ENCODE measurements at regions not wholly inside any gene's neighbourhood (a gene's known extent, or its start where the extent isn't known, plus 50 kb on each side); places are given as distances from the start of the nearest gene placed in this dataset.

- no peak for TF ChIP-seq ZFX (IDR thresholded peaks at IDR 0.05; ENCODE audit: borderline replicate concordance)
- TF ChIP-seq, protein P1, sequence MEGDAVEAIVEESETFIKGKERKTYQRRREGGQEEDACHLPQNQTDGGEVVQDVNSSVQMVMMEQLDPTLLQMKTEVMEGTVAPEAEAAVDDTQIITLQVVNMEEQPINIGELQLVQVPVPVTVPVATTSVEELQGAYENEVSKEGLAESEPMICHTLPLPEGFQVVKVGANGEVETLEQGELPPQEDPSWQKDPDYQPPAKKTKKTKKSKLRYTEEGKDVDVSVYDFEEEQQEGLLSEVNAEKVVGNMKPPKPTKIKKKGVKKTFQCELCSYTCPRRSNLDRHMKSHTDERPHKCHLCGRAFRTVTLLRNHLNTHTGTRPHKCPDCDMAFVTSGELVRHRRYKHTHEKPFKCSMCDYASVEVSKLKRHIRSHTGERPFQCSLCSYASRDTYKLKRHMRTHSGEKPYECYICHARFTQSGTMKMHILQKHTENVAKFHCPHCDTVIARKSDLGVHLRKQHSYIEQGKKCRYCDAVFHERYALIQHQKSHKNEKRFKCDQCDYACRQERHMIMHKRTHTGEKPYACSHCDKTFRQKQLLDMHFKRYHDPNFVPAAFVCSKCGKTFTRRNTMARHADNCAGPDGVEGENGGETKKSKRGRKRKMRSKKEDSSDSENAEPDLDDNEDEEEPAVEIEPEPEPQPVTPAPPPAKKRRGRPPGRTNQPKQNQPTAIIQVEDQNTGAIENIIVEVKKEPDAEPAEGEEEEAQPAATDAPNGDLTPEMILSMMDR (IDR thresholded peaks at IDR 0.05) = no peak
- no peak overlapping the region for H3K27ac ChIP-seq
These were observed 274.4 kb downstream of the BLID start for GRCh38 chr11:121841487-121842191.

DNA sequence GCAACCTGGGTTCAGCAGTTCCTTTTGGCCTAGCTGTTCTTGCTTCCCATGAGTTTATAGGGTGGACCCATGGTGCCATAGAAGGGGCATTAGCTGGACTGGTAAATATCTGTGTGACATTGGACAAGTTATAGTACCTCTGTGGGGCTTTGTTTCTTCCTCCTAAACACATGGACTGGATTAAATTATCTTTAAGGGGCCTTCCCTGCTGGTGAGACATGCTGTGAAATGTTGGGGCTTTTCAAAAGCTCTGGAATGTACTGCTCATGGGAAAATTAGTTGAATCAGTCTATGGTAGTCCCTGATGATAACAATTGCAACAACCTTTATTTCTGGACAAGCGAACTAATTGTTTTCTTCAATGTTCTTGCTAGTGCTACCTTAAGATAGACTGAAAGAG lies 276.2 kb downstream of the BLID start:
- H3K27ac ChIP-seq = no peak overlapping the region
- TF ChIP-seq ZFX (IDR thresholded peaks at IDR 0.05; ENCODE audit: borderline replicate concordance) = no peak
- TF ChIP-seq, protein P1 (IDR thresholded peaks at IDR 0.05) = no peak

DNA sequence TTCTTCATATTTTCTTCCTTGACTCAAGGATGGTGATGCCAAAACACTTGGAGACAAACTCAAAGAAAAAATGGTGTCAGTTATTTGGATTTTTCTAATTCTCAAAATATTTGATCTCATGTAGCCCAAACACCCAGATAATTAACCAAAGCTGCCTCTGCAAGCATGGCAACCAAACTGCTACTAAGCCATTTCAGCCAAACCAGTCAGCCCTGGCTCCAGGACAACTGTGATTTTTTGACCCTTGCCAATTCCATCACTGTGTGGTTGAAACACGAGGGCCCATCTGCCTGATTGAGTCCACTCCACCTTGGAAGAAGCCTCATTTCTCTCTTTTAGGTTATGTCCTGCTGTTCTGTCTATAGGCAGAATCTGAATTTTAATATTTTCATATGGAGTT lies 277.4 kb downstream of the BLID start:
- no peak overlapping the region for H3K27ac ChIP-seq
- TF ChIP-seq, protein P1 (IDR thresholded peaks at IDR 0.05) = no peak
- no peak for TF ChIP-seq ZFX (IDR thresholded peaks at IDR 0.05; ENCODE audit: borderline replicate concordance)

DNA sequence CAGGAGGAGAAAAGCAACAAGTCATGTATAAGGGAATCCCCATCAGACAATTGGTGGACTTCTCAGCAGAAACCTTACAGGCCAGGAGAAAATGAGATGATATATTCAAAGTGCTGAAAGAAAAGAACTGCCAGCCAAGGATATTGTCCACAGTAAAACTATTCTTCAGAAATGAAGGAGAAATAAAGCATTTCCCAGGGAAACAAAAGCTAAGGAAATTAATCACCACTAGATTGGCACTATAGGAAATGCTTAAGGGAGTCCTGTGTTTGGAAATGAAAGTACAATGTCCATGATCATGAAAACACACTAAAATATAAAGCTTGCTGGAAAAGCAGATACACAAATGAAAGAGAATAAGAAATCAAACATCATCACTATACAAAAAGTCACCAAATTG lies 282.0 kb downstream of the BLID start:
- H3K27ac ChIP-seq = no peak overlapping the region
- TF ChIP-seq, protein P1 (IDR thresholded peaks at IDR 0.05) = no peak
- TF ChIP-seq ZFX (IDR thresholded peaks at IDR 0.05; ENCODE audit: borderline replicate concordance) = no peak

DNA sequence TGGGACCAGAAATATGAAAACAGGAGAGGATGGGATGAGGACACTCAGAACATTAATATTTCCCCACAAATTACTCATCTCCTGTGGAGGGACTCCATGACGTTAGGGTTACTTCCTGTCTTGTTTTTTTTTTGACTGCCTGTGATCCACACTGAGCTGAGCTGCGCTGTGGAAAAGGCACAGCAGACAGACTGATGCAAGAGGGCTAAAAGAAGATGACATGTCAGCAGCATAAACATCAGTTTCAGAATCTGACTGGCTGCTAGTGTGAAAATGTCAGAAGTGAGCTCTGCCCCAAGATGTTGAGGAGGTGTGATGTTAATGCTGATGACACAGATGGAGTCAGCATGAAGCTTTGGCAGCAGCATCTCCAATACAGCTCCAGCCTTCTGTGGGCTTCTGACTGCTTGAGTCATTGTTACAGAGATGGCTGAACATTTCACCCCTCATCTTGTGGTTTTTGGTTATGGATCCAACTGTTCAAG lies 286.8 kb downstream of the BLID start:
- H3K27ac ChIP-seq = no peak overlapping the region
- no peak for TF ChIP-seq ZFX (IDR thresholded peaks at IDR 0.05; ENCODE audit: borderline replicate concordance)
- TF ChIP-seq, protein P1 (IDR thresholded peaks at IDR 0.05) = no peak

- TF ChIP-seq ZFX (IDR thresholded peaks at IDR 0.05; ENCODE audit: borderline replicate concordance) = no peak
- TF ChIP-seq, protein P1 (IDR thresholded peaks at IDR 0.05) = no peak
These were observed 301.1 kb downstream of the BLID start for GRCh38 chr11:121814962-121815361.

GRCh38 chr11:121814296-121814695 lies 301.7 kb downstream of the BLID start:
- TF ChIP-seq ZFX (IDR thresholded peaks at IDR 0.05; ENCODE audit: borderline replicate concordance) = no peak
- TF ChIP-seq, protein P1 (IDR thresholded peaks at IDR 0.05) = no peak
- H3K27ac ChIP-seq = no peak overlapping the region

More at GRCh38 chr11:121814962-121815361, 301.1 kb downstream of the BLID start:
- H3K27ac ChIP-seq = no peak overlapping the region

All from 22Rv1 (cell line).